ENCODE measurements at regions not wholly inside any gene's neighbourhood (a gene's known extent, or its start where the extent isn't known, plus 50 kb on each side); places are given as distances from the start of the nearest gene placed in this dataset.

- TF ChIP-seq RAD21 (IDR thresholded peaks at IDR 0.05; ENCODE audit: low read depth) (no peak), MAX (IDR thresholded peaks at IDR 0.05) (no peak), USF1 (IDR thresholded peaks at IDR 0.05) (no peak), NFIC (IDR thresholded peaks at IDR 0.05) (no peak), TCF12 (IDR thresholded peaks at IDR 0.05; ENCODE audit: low read depth) (no peak), CEBPB (IDR thresholded peaks at IDR 0.05) (no peak), TAF1 (IDR thresholded peaks at IDR 0.05; ENCODE audit: low read depth) (no peak), REST (IDR thresholded peaks at IDR 0.05; ENCODE audit: low read depth) (no peak), TEAD4 (IDR thresholded peaks at IDR 0.05) (no peak), FOXM1 (IDR thresholded peaks at IDR 0.05; ENCODE audit: borderline replicate concordance, low read depth) (no peak), EP300 (IDR thresholded peaks at IDR 0.05; ENCODE audit: borderline replicate concordance) (no peak), CREB1 (IDR thresholded peaks at IDR 0.05; ENCODE audit: low read depth) (no peak), YY1 (IDR thresholded peaks at IDR 0.05; ENCODE audit: low read depth) (no peak), EGR1 (IDR thresholded peaks at IDR 0.05) (no peak), ZBTB7A (IDR thresholded peaks at IDR 0.05; ENCODE audit: low read depth) (no peak)
Observed at GRCh38 chr17:20728181-20728580, 148.7 kb downstream of the CDRT15L2 start.

- TF ChIP-seq RAD21 (IDR thresholded peaks at IDR 0.05; ENCODE audit: low read depth) (no peak), CREB1 (IDR thresholded peaks at IDR 0.05; ENCODE audit: low read depth) (no peak), FOXM1 (IDR thresholded peaks at IDR 0.05; ENCODE audit: borderline replicate concordance, low read depth) (no peak), TEAD4 (IDR thresholded peaks at IDR 0.05) (no peak), NFIC (IDR thresholded peaks at IDR 0.05) (no peak), USF1 (IDR thresholded peaks at IDR 0.05) (no peak), CEBPB (IDR thresholded peaks at IDR 0.05) (no peak), REST (IDR thresholded peaks at IDR 0.05; ENCODE audit: low read depth) (no peak)
Observed at GRCh38 chr17:20733923-20734322, 154.4 kb downstream of the CDRT15L2 start.

GRCh38 chr17:20735796-20736195 is 156.3 kb downstream of the CDRT15L2 start:
- TF ChIP-seq YY1 (IDR thresholded peaks at IDR 0.05; ENCODE audit: low read depth) (no peak), USF1 (IDR thresholded peaks at IDR 0.05) (no peak), EP300 (IDR thresholded peaks at IDR 0.05; ENCODE audit: borderline replicate concordance) (no peak)

GRCh38 chr17:20771104-20771503 is 191.6 kb downstream of the CDRT15L2 start:
- TF ChIP-seq TEAD4 (IDR thresholded peaks at IDR 0.05): no peak
- TF ChIP-seq TCF12 (IDR thresholded peaks at IDR 0.05; ENCODE audit: low read depth): no peak
- no peak for TF ChIP-seq NFIC (IDR thresholded peaks at IDR 0.05)
- TF ChIP-seq RAD21 (IDR thresholded peaks at IDR 0.05; ENCODE audit: low read depth): no peak
- no peak for TF ChIP-seq MAX (IDR thresholded peaks at IDR 0.05)
- TF ChIP-seq EP300 (IDR thresholded peaks at IDR 0.05; ENCODE audit: borderline replicate concordance): no peak
- no peak for TF ChIP-seq USF1 (IDR thresholded peaks at IDR 0.05)
- TF ChIP-seq EGR1 (IDR thresholded peaks at IDR 0.05): no peak
- TF ChIP-seq FOXM1 (IDR thresholded peaks at IDR 0.05; ENCODE audit: borderline replicate concordance, low read depth): no peak
- TF ChIP-seq TAF1 (IDR thresholded peaks at IDR 0.05; ENCODE audit: low read depth): no peak
- TF ChIP-seq CREB1 (IDR thresholded peaks at IDR 0.05; ENCODE audit: low read depth): no peak
- TF ChIP-seq ZBTB7A (IDR thresholded peaks at IDR 0.05; ENCODE audit: low read depth): no peak
- TF ChIP-seq YY1 (IDR thresholded peaks at IDR 0.05; ENCODE audit: low read depth): no peak
- TF ChIP-seq REST (IDR thresholded peaks at IDR 0.05; ENCODE audit: low read depth): no peak
- no peak for TF ChIP-seq CEBPB (IDR thresholded peaks at IDR 0.05)
